Neural cell (in vitro differentiated cells): ENCODE measurements at regions not wholly inside any gene's neighbourhood (a gene's known extent, or its start where the extent isn't known, plus 50 kb on each side); places are given as distances from the start of the nearest gene placed in this dataset.

Experiments
- H2AFZ ChIP-seq: fragments of 200-600, 300-800 bp; sonication (generic), shearing (Covaris generic); 2 replicates; pipeline ENCODE4 v1.6.0; 2014; ENCODE audit warnings: low read depth, mild to moderate bottlenecking, antibody characterized with exemption, low read length, moderate library complexity
- H3F3A ChIP-seq: fragments of 200-600 bp; shearing (Covaris generic); 2 replicates; pipeline ENCODE4 v1.6.1; 2016; ENCODE audit warnings: mild to moderate bottlenecking, moderate library complexity, mixed read lengths, antibody characterized with exemption, low read length; ENCODE audit not compliant: insufficient read depth, poor library complexity, severe bottlenecking
- H3K27ac ChIP-seq: fragments of 200-600, 300-800 bp; sonication (generic), shearing (Covaris generic); 2 replicates; pipeline ENCODE4 v1.5.1; 2014; ENCODE audit warnings: mild to moderate bottlenecking, low read length, moderate library complexity
- H3K27me3 ChIP-seq: fragments of 300-800, 200-600 bp; sonication (generic), shearing (Covaris generic); 2 replicates; pipeline ENCODE4 v1.6.0; 2014; ENCODE audit warnings: mild to moderate bottlenecking, low read depth, low read length, moderate library complexity; ENCODE audit not compliant: insufficient read depth
- H3K36me3 ChIP-seq: fragments of 300-800, 200-600 bp; sonication (generic), shearing (Covaris generic); 2 replicates; pipeline ENCODE4 v1.5.1; 2014; ENCODE audit warnings: mild to moderate bottlenecking, antibody characterized with exemption, low read length, moderate library complexity; ENCODE audit not compliant: insufficient read depth
- H3K4me2 ChIP-seq: fragments of 300-800, 200-600 bp; sonication (generic), shearing (Covaris generic); 2 replicates; pipeline ENCODE4 v1.6.0; 2014; ENCODE audit warnings: mild to moderate bottlenecking, low read length
- H3K4me3 ChIP-seq: fragments of 300-800, 200-600 bp; sonication (generic), shearing (Covaris generic); 2 replicates; pipeline ENCODE4 v1.5.1; 2014; ENCODE audit warnings: mild to moderate bottlenecking, low read length, moderate library complexity
- H3K79me2 ChIP-seq: fragments of 200-600 bp; shearing (Covaris generic); replicated peaks from 2 replicates; pipeline ENCODE4 v1.6.0; 2014; ENCODE audit warnings: mild to moderate bottlenecking, low read length, moderate library complexity; ENCODE audit not compliant: insufficient read depth
- H3K9ac ChIP-seq: fragments of 300-800, 200-600 bp; sonication (generic), shearing (Covaris generic); 2 replicates; pipeline ENCODE4 v1.6.1; 2016; ENCODE audit warnings: mild to moderate bottlenecking, low read length, mixed read lengths
- H3K9me2 ChIP-seq: fragments of 200-600 bp; shearing (Covaris generic); 2 replicates; pipeline ENCODE4 v1.6.1; 2016; ENCODE audit warnings: mild to moderate bottlenecking, low read length, mixed read lengths; ENCODE audit not compliant: insufficient read depth
- H3K9me3 ChIP-seq: fragments of 200-600, 300-800 bp; sonication (generic), shearing (Covaris generic); 2 replicates; pipeline ENCODE4 v1.6.1; 2016; ENCODE audit warnings: mild to moderate bottlenecking, mixed run types, low read length, moderate library complexity, mixed read lengths
- H4K20me1 ChIP-seq: fragments of 200-600 bp; shearing (Covaris generic); 2 replicates; pipeline ENCODE4 v1.6.1; 2016; ENCODE audit warnings: mild to moderate bottlenecking, mixed run types; ENCODE audit not compliant: insufficient read depth
- EP300 ChIP-seq: fragments of 450-650 bp; conservative IDR thresholded peaks from 2 replicates; pipeline ENCODE4 v1.6.1; 2014; ENCODE audit warnings: antibody characterized with exemption, mild to moderate bottlenecking, moderate library complexity; ENCODE audit not compliant: poor library complexity, severe bottlenecking
- EZH2 ChIP-seq: fragments of 200-600, 300-800 bp; shearing (Covaris generic), sonication (generic); IDR thresholded peaks from 2 replicates; pipeline ENCODE4 v1.6.1; 2014; ENCODE audit warnings: antibody characterized with exemption, low read length, borderline replicate concordance, mild to moderate bottlenecking; ENCODE audit not compliant: insufficient read depth, poor library complexity, severe bottlenecking
- MXI1 ChIP-seq: fragments of 450-650 bp; conservative IDR thresholded peaks from 2 replicates; pipeline ENCODE4 v1.6.1; 2014; ENCODE audit warnings: antibody characterized with exemption, mild to moderate bottlenecking; ENCODE audit not compliant: poor library complexity, severe bottlenecking
- POLR2AphosphoS5 ChIP-seq: IDR thresholded peaks from 2 replicates; pipeline ENCODE4 v1.6.1; 2012
- RAD21 ChIP-seq: fragments of 450-650 bp; conservative IDR thresholded peaks from 2 replicates; pipeline ENCODE4 v1.6.1; 2014; ENCODE audit warnings: antibody characterized with exemption, mild to moderate bottlenecking, moderate library complexity
- SMC3 ChIP-seq: fragments of 450-650 bp; conservative IDR thresholded peaks from 2 replicates; pipeline ENCODE4 v1.6.1; 2014; ENCODE audit warnings: antibody characterized with exemption, mild to moderate bottlenecking, moderate library complexity; ENCODE audit not compliant: poor library complexity
- TAF1 ChIP-seq: IDR thresholded peaks from 2 replicates; pipeline ENCODE4 v1.6.1; 2012; ENCODE audit warnings: low read depth
- TF ChIP-seq, protein P1 (sequence below): IDR thresholded peaks from 2 replicates; pipeline ENCODE4 v1.6.1; 2012; ENCODE audit warnings: borderline replicate concordance
- TF ChIP-seq, protein P2 (sequence below): fragments of 450-650 bp; IDR thresholded peaks from 2 replicates; pipeline ENCODE4 v1.5.1; 2014; ENCODE audit warnings: antibody characterized with exemption, mild to moderate bottlenecking, moderate library complexity; ENCODE audit not compliant: poor library complexity, severe bottlenecking

GRCh38 chr16:79914961-79915720, 314.6 kb upstream of the MAF start:
- TF ChIP-seq SMC3 (no peak), EP300 (no peak), TAF1 (no peak), MXI1 (no peak), RAD21 (no peak), EZH2 (no peak), POLR2AphosphoS5 (no peak)
- TF ChIP-seq, protein P1, sequence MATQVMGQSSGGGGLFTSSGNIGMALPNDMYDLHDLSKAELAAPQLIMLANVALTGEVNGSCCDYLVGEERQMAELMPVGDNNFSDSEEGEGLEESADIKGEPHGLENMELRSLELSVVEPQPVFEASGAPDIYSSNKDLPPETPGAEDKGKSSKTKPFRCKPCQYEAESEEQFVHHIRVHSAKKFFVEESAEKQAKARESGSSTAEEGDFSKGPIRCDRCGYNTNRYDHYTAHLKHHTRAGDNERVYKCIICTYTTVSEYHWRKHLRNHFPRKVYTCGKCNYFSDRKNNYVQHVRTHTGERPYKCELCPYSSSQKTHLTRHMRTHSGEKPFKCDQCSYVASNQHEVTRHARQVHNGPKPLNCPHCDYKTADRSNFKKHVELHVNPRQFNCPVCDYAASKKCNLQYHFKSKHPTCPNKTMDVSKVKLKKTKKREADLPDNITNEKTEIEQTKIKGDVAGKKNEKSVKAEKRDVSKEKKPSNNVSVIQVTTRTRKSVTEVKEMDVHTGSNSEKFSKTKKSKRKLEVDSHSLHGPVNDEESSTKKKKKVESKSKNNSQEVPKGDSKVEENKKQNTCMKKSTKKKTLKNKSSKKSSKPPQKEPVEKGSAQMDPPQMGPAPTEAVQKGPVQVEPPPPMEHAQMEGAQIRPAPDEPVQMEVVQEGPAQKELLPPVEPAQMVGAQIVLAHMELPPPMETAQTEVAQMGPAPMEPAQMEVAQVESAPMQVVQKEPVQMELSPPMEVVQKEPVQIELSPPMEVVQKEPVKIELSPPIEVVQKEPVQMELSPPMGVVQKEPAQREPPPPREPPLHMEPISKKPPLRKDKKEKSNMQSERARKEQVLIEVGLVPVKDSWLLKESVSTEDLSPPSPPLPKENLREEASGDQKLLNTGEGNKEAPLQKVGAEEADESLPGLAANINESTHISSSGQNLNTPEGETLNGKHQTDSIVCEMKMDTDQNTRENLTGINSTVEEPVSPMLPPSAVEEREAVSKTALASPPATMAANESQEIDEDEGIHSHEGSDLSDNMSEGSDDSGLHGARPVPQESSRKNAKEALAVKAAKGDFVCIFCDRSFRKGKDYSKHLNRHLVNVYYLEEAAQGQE = no peak
- TF ChIP-seq, protein P2, sequence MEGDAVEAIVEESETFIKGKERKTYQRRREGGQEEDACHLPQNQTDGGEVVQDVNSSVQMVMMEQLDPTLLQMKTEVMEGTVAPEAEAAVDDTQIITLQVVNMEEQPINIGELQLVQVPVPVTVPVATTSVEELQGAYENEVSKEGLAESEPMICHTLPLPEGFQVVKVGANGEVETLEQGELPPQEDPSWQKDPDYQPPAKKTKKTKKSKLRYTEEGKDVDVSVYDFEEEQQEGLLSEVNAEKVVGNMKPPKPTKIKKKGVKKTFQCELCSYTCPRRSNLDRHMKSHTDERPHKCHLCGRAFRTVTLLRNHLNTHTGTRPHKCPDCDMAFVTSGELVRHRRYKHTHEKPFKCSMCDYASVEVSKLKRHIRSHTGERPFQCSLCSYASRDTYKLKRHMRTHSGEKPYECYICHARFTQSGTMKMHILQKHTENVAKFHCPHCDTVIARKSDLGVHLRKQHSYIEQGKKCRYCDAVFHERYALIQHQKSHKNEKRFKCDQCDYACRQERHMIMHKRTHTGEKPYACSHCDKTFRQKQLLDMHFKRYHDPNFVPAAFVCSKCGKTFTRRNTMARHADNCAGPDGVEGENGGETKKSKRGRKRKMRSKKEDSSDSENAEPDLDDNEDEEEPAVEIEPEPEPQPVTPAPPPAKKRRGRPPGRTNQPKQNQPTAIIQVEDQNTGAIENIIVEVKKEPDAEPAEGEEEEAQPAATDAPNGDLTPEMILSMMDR = no peak
- Histone ChIP-seq H3K27me3 (no peaks in the 10 kb centered on the region), H3K9me3 (no peaks in the 10 kb centered on the region), H3F3A (no peaks in the 10 kb centered on the region), H3K36me3 (no peaks in the 10 kb centered on the region), H3K79me2 (no peaks in the 10 kb centered on the region), H3K9ac (no peak overlapping the region), H2AFZ (no peak overlapping the region), H3K4me3 (no peak overlapping the region), H4K20me1 (no peaks in the 10 kb centered on the region), H3K27ac (no peak overlapping the region), H3K4me2 (no peak overlapping the region), H3K9me2 (no peaks in the 10 kb centered on the region)

DNA sequence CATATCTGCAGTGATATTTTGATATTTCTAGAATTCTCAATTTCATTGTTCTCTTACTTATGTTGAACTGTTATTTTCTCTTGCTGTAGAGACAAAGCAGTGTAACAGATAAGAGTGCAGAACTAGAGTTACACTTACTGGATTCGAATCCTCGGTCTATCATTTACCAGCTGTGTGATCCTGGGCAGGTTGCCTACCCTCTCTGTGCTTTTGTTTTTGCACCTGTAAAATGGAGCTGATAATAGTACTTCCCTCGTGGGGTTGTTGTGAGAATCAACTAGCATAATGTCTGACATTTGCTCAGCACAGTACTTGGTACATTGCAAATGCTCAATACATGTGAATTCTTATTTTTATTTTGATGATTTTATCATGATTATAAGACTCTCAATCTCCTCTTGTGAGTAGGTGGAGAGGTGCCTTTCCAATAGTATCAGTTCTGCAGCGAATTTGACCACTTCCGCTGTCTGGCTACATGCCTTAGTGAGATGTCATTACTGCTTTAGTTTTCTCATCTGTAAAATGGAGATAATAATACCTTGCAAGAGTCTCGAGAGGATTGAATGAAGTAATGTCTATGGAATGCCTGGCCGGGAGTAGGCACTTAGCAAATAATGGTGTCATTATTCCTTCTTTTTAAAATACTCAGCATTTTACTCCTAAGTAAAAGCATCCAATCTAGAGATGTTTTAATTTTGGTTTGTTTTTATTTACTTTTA, 312.2 kb upstream of the MAF start:
- Histone ChIP-seq H3K27ac (no peak overlapping the region), H3K36me3 (no peaks in the 10 kb centered on the region), H3K9ac (no peak overlapping the region), H3K9me2 (no peaks in the 10 kb centered on the region), H2AFZ (no peak overlapping the region), H3K4me2 (no peak overlapping the region), H3K27me3 (no peaks in the 10 kb centered on the region), H4K20me1 (no peaks in the 10 kb centered on the region), H3K4me3 (no peak overlapping the region), H3K79me2 (no peaks in the 10 kb centered on the region), H3K9me3 (no peaks in the 10 kb centered on the region), H3F3A (no peaks in the 10 kb centered on the region)
- no peak for TF ChIP-seq EZH2
- TF ChIP-seq RAD21 = no peak
- TF ChIP-seq, protein P1 = no peak
- no peak for TF ChIP-seq POLR2AphosphoS5
- TF ChIP-seq TAF1 = no peak
- TF ChIP-seq, protein P2 = no peak
- TF ChIP-seq SMC3 = no peak
- TF ChIP-seq MXI1 = no peak
- TF ChIP-seq EP300 = no peak
